Psoas muscle (tissue), 7 donors: ENCODE measurements at regions not wholly inside any gene's neighbourhood (a gene's known extent, or its start where the extent isn't known, plus 50 kb on each side); places are given as distances from the start of the nearest gene placed in this dataset.
"Not testable (repeated sequence)": the region's sequence is repeated elsewhere in the genome, so short reads cannot be mapped to it uniquely, and the experiment has no call there.

Experiments
- ATAC-seq, 4 donors: fragments of 200-7000 bp; cut with Tn5 transposase; one replicate each; pipeline ENCODE4 v1.9.1; 2020; ENCODE audit warnings: moderate library complexity in 3 of 4, mild to moderate bottlenecking in 2 of 4
- DNase-seq, 2 donors: peaks; one replicate each; pipeline ENCODE4 v3.0.0-alpha.2; 2020
- H3K27ac ChIP-seq: fragments of 200-600 bp; one replicate; pipeline ENCODE4 v1.8.0; 2022
- H3K27me3 ChIP-seq, 3 donors: fragments of 200-600 bp in 1 of 3; one replicate each; pipeline versions ENCODE4 v1.6.1 to v1.8.0; 2013 to 2022; ENCODE audit warnings: low read length in 2 of 3, mild to moderate bottlenecking in 2 of 3, moderate library complexity in 1 of 3; ENCODE audit not compliant: insufficient read depth in 3 of 3
- H3K36me3 ChIP-seq, 2 donors: fragments of 200-600 bp in 1 of 2; one replicate each; pipeline versions ENCODE4 v1.6.1 to v1.8.0; 2013 to 2022; ENCODE audit warnings: low read depth in 1 of 2, mild to moderate bottlenecking in 1 of 2, moderate library complexity in 1 of 2; ENCODE audit not compliant: insufficient read depth in 1 of 2
- H3K4me1 ChIP-seq: fragments of 200-600 bp; one replicate; pipeline ENCODE4 v1.8.0; 2022
- H3K4me3 ChIP-seq: fragments of 200-600 bp; one replicate; pipeline ENCODE4 v1.8.0; 2022; ENCODE audit warnings: mild to moderate bottlenecking
- H3K9me3 ChIP-seq: fragments of 200-600 bp; one replicate; pipeline ENCODE4 v1.8.0; 2022
- CTCF ChIP-seq: fragments of 200-600 bp; IDR thresholded peaks from one replicate; pipeline ENCODE4 v1.8.0; 2022; ENCODE audit warnings: antibody characterized with exemption
- whole genome bisulfite sequencing, 3 donors: extraction: QIAGEN DNeasy Blood & Tissue Kit; methylation state at CpG; one replicate each; pipeline versions ENCODE4 v1.1.6 to v1.1.7; 2013; 5-methylcytosine and 5-hydroxymethylcytosine counted together
- intact Hi-C, 2 donors: fragments of 100-400 bp; cut with DNase I; formaldehyde crosslinking; loops; one replicate each; pipeline versions ENCODE4 v1.11.0 to v1.14.2; 2022
- donor health status: healthy with polysubstance abuse.
- donor health status: DM: no; HTN: no; CAD: no; lungs with moderate emphysema.
- donor health status: Bipolar disorder and iron deficiency.
- donor health status: healthy.
- donor health status: DM: yes; HTN: yes; CAD: no.
- donor health status: DM: no; HTN: no; CAD: no.
- donor health status: DM: yes; HTN: yes; CAD: no.

GRCh38 chr4:123023647-123024046, 101.2 kb upstream of the NUDT6 start:
- intact Hi-C loops: no loop called here
- H3K4me3 ChIP-seq: no peak overlapping the region
- no peaks in the 10 kb centered on the region for H3K36me3 ChIP-seq
- no peak for TF ChIP-seq CTCF
- no peak for ATAC-seq
- H3K27me3 ChIP-seq: no peaks in the 10 kb centered on the region
- peaks cover 4% of the 10 kb centered on the region for H3K4me1 ChIP-seq
- no peak for DNase-seq
- no peak overlapping the region for H3K27ac ChIP-seq
- H3K9me3 ChIP-seq: no peaks in the 10 kb centered on the region
- 97 to 99% (median 97%) methylated on average over 15 of the region's 15 CpGs for WGBS, 3 donors

GRCh38 chr4:123024710-123025109, 102.3 kb upstream of the NUDT6 start:
- Histone ChIP-seq H3K9me3 (no peaks in the 10 kb centered on the region), H3K36me3 (peaks cover 0 to 8% of the 10 kb centered on the region in 2 donors), H3K4me3 (no peak overlapping the region), H3K4me1 (peaks cover 4% of the 10 kb centered on the region), H3K27ac (no peak overlapping the region), H3K27me3 (no peaks in the 10 kb centered on the region)
- ATAC-seq (no peak), DNase-seq (no peak)
- TF ChIP-seq CTCF: no peak
- intact Hi-C loops: no loop called here
- WGBS, 3 donors: 40 to 56% (median 51%) methylated on average over 6 of the region's 6 CpGs

- peaks cover 4% of the 10 kb centered on the region for H3K4me1 ChIP-seq
- DNase-seq (no peak), ATAC-seq (no peak)
- intact Hi-C loops: no loop called here
- WGBS, 3 donors: 83 to 89% (median 84%) methylated on average over 4 of the region's 4 CpGs
- H3K27me3 ChIP-seq: no peaks in the 10 kb centered on the region
- no peak for TF ChIP-seq CTCF
- no peak overlapping the region for H3K27ac ChIP-seq
- peaks cover 0 to 9% of the 10 kb centered on the region in 2 donors for H3K36me3 ChIP-seq
- H3K4me3 ChIP-seq: no peak overlapping the region
- H3K9me3 ChIP-seq: no peaks in the 10 kb centered on the region
Measured at GRCh38 chr4:123025398-123025797, 103.0 kb upstream of the NUDT6 start.

GRCh38 chr4:123026015-123026414, 103.6 kb upstream of the NUDT6 start:
- H3K36me3 ChIP-seq, H3K27ac ChIP-seq, H3K4me3 ChIP-seq, H3K9me3 ChIP-seq, DNase-seq, intact Hi-C loops, H3K27me3 ChIP-seq, ATAC-seq, H3K4me1 ChIP-seq: not testable (repeated sequence)
- WGBS, 3 donors: 24 to 26% (median 25%) methylated on average over 2 of the region's 2 CpGs

GRCh38 chr4:123031664-123032063, 109.3 kb upstream of the NUDT6 start:
- intact Hi-C loops: no loop called here
- no peaks in the 10 kb centered on the region for H3K9me3 ChIP-seq
- H3K4me3 ChIP-seq: no peak overlapping the region
- H3K27ac ChIP-seq: no peak overlapping the region
- no peaks in the 10 kb centered on the region for H3K4me1 ChIP-seq
- peaks cover 0 to 9% of the 10 kb centered on the region in 2 donors for H3K36me3 ChIP-seq
- no peak for TF ChIP-seq CTCF
- DNase-seq (no peak), ATAC-seq (no peak)
- WGBS, 3 donors: 72 to 94% (median 93%) methylated on average over 2 of the region's 2 CpGs
- H3K27me3 ChIP-seq: no peaks in the 10 kb centered on the region
